HEK293T (cell line): ENCODE measurements at regions not wholly inside any gene's neighbourhood (a gene's known extent, or its start where the extent isn't known, plus 50 kb on each side); places are given as distances from the start of the nearest gene placed in this dataset.
"Not testable (repeated sequence)": the region's sequence is repeated elsewhere in the genome, so short reads cannot be mapped to it uniquely, and the experiment has no call there.

Experiments
- BHLHE40 ChIP-seq: fragments of 450-650 bp; IDR thresholded peaks from 2 replicates; pipeline ENCODE4 v1.6.1; 2016; ENCODE audit warnings: mild to moderate bottlenecking, moderate library complexity, borderline replicate concordance
- CTBP1 ChIP-seq: fragments of 450-650 bp; IDR thresholded peaks from 2 replicates; pipeline ENCODE4 v1.6.1; 2016; ENCODE audit warnings: borderline replicate concordance
- FOXA1 ChIP-seq: fragments of 450-650 bp; IDR thresholded peaks from 2 replicates; pipeline ENCODE4 v1.6.1; 2016; ENCODE audit warnings: mild to moderate bottlenecking
- FOXK2 ChIP-seq: fragments of 450-650 bp; IDR thresholded peaks from 2 replicates; pipeline ENCODE4 v1.6.1; 2016; ENCODE audit warnings: mild to moderate bottlenecking
- FOXM1 ChIP-seq: fragments of 450-650 bp; IDR thresholded peaks from 2 replicates; pipeline ENCODE4 v1.6.1; 2017; ENCODE audit warnings: mild to moderate bottlenecking, borderline replicate concordance
- L3MBTL2 ChIP-seq: fragments of 450-650 bp; conservative IDR thresholded peaks from 2 replicates; pipeline ENCODE4 v1.6.1; 2016; ENCODE audit warnings: mild to moderate bottlenecking
- ZNF384 ChIP-seq: fragments of 450-650 bp; IDR thresholded peaks from 2 replicates; pipeline ENCODE4 v1.6.1; 2016

DNA sequence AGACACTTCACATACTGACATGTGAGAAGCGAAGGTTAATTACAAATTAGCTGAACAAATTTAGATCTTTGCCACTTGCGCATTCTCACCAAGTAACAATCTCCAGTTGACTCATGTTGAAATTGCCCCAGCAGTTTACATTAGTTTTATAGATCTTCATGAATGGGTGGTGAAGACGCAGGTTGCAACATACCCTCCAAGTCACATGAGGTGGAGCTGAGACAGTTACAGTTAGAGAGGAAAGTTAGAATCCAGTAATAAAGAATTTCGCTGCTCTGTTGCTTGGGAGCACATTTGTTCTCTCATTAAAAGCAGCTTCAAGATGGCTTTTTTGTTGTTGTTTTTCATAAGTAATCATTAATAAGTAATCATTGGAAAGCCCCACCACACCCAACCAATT lies 119.7 kb downstream of the LAT start:
- not testable (repeated sequence) for TF ChIP-seq FOXM1, CTBP1, FOXA1, FOXK2, ZNF384, L3MBTL2, BHLHE40
